ENCODE measurements at regions not wholly inside any gene's neighbourhood (a gene's known extent, or its start where the extent isn't known, plus 50 kb on each side); places are given as distances from the start of the nearest gene placed in this dataset.

DNA sequence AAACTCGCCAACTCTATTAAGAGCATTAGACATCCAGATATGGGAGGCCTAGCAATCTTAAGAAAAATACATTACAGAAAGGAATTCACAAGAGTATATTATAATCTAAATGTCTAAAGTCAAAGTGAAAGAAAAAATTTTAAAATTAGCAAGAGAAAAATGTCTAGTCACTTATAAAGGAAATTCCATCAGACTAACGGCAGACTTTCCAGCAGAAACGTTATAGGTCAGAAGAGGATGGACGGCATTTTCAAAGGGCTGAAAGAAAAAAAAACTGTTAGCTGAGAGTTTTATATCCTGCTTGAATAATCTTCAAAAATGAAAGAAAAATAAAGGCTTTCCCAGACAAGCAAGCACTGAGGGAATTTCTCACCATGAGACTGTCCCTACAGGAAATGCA is 269.0 kb downstream of the HDGFL1 start:
- no peak for TF ChIP-seq POLR2AphosphoS5 (IDR thresholded peaks at IDR 0.05)
- TF ChIP-seq, protein P1, sequence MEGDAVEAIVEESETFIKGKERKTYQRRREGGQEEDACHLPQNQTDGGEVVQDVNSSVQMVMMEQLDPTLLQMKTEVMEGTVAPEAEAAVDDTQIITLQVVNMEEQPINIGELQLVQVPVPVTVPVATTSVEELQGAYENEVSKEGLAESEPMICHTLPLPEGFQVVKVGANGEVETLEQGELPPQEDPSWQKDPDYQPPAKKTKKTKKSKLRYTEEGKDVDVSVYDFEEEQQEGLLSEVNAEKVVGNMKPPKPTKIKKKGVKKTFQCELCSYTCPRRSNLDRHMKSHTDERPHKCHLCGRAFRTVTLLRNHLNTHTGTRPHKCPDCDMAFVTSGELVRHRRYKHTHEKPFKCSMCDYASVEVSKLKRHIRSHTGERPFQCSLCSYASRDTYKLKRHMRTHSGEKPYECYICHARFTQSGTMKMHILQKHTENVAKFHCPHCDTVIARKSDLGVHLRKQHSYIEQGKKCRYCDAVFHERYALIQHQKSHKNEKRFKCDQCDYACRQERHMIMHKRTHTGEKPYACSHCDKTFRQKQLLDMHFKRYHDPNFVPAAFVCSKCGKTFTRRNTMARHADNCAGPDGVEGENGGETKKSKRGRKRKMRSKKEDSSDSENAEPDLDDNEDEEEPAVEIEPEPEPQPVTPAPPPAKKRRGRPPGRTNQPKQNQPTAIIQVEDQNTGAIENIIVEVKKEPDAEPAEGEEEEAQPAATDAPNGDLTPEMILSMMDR (IDR thresholded peaks at IDR 0.05) = no peak
- TF ChIP-seq EP300 (IDR thresholded peaks at IDR 0.05) = no peak
- TF ChIP-seq POLR2A (IDR thresholded peaks at IDR 0.05) = no peak
- H3K4me1 ChIP-seq = no peaks in the 10 kb centered on the region
- H3K27ac ChIP-seq = no peak overlapping the region
- H3K4me3 ChIP-seq = no peak overlapping the region
- H3K36me3 ChIP-seq = no peaks in the 10 kb centered on the region
- 91 to 95% methylated on average over 4 of the region's 4 CpGs for WGBS, 2 donors
- no peak for DNase-seq
- H3K27me3 ChIP-seq = no peaks in the 10 kb centered on the region
- peaks cover 0 to 4% (median 0%) of the 10 kb centered on the region in 4 donors for H3K9me3 ChIP-seq
- intact Hi-C loops (cut with DNase I) = no loop called here

DNA sequence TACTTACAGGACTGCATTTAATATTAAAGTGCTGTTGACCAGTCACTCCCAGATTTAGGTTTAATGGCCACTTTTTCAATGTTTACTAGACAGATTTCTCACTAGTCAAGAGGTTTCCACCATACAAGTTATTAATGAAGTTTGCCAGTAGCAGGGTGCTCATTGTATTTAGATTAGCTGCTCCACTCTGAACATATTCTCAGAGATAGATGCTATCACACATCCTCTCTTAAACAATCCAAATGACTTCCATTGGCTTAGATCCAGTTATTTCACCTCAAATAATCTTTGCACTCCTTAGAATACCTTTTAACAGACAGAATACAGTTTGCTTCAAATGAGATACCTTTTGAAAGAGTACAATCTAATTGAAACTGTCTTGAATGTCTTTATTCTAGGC is 276.1 kb downstream of the HDGFL1 start:
- intact Hi-C loops (cut with DNase I) = no loop called here
- no peaks in the 10 kb centered on the region for H3K36me3 ChIP-seq
- no peak overlapping the region for H3K4me3 ChIP-seq
- TF ChIP-seq, protein P1 (IDR thresholded peaks at IDR 0.05) = no peak
- TF ChIP-seq POLR2AphosphoS5 (IDR thresholded peaks at IDR 0.05) = no peak
- no peak for TF ChIP-seq POLR2A (IDR thresholded peaks at IDR 0.05)
- no peak for TF ChIP-seq EP300 (IDR thresholded peaks at IDR 0.05)
- H3K27ac ChIP-seq = no peak overlapping the region
- no peaks in the 10 kb centered on the region for H3K9me3 ChIP-seq
- DNase-seq = no peak
- H3K27me3 ChIP-seq = no peaks in the 10 kb centered on the region
- H3K4me1 ChIP-seq = no peaks in the 10 kb centered on the region

DNA sequence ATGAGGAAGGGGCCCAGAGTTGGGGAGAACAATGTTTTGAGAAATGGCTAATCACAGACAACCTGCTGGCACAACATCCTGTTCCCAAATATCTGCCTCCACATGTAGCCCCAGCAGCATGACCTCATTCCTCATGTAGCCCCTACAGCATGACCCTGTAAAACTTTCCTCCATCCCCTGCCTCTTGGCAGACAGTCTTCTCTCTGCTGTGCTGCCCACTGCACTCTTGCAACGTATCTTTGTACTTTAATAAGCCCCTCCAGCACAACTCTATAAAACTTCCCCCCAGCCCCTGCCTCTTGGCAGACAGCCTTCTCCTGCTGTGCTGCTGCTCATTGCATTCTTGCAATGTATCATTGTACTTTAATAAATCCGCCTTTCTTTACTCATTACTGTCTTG is 278.8 kb downstream of the HDGFL1 start:
- Histone ChIP-seq H3K27me3 (no peaks in the 10 kb centered on the region), H3K9me3 (no peaks in the 10 kb centered on the region), H3K4me3 (no peak overlapping the region), H3K4me1 (no peaks in the 10 kb centered on the region), H3K27ac (no peak overlapping the region), H3K36me3 (no peaks in the 10 kb centered on the region)
- intact Hi-C loops (cut with DNase I) = no loop called here
- no peak for DNase-seq
- 62 to 75% methylated on average over 2 of the region's 2 CpGs for WGBS, 2 donors
- TF ChIP-seq, protein P1 (IDR thresholded peaks at IDR 0.05) = no peak
- TF ChIP-seq POLR2AphosphoS5 (IDR thresholded peaks at IDR 0.05) (no peak), POLR2A (IDR thresholded peaks at IDR 0.05) (no peak), EP300 (IDR thresholded peaks at IDR 0.05) (no peak)

DNA sequence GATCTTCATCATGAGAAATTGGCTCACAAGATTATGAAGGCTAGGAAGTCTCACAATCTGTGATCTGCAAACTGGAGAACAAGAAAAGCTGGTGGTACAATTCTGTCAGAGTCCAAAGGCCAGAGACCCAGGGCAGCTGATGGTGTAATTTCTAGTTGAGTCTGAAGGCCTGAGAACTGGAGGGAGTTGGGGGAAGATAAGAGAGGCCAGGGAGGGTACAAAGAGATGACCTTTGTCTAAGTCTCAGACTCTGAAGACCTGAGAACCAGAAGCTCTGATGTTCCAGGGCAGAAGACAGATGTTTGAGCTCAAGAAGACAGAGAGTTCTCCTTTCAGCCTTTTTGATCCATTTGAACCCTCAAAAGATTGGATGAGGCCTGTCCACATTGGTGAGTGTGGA is 280.6 kb downstream of the HDGFL1 start:
- Histone ChIP-seq H3K4me1 (no peaks in the 10 kb centered on the region), H3K36me3 (no peaks in the 10 kb centered on the region), H3K9me3 (no peaks in the 10 kb centered on the region), H3K27me3 (no peaks in the 10 kb centered on the region), H3K4me3 (no peak overlapping the region), H3K27ac (no peak overlapping the region)
- intact Hi-C loops (cut with DNase I) = no loop called here
- no peak for TF ChIP-seq EP300 (IDR thresholded peaks at IDR 0.05)
- TF ChIP-seq POLR2AphosphoS5 (IDR thresholded peaks at IDR 0.05) = no peak
- TF ChIP-seq POLR2A (IDR thresholded peaks at IDR 0.05) = no peak
- TF ChIP-seq, protein P1 (IDR thresholded peaks at IDR 0.05) = no peak
- no peak for DNase-seq

DNA sequence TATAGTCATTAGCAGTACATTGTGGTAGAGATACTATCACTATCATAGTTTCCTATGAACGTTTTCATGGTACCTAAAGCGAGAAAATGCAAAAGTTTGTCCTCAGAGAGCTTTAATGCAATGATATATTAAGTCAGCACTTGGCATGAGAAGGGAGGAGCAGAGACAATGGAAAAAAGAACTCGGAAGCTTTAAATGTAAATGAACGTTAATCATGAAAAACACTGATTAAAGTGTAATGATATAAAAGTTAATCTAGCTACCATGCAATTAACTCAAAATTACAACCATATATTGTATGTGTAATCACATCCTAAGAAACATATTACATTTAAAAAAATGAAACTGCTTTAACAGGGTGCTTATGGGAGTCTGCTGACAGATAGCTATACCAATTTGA is 282.7 kb downstream of the HDGFL1 start:
- H3K4me3 ChIP-seq = no peak overlapping the region
- intact Hi-C loops (cut with DNase I) = no loop called here
- H3K36me3 ChIP-seq = no peaks in the 10 kb centered on the region
- DNase-seq = no peak
- H3K27me3 ChIP-seq = no peaks in the 10 kb centered on the region
- TF ChIP-seq EP300 (IDR thresholded peaks at IDR 0.05) (no peak), POLR2A (IDR thresholded peaks at IDR 0.05) (no peak), POLR2AphosphoS5 (IDR thresholded peaks at IDR 0.05) (no peak)
- TF ChIP-seq, protein P1 (IDR thresholded peaks at IDR 0.05) = no peak
- H3K9me3 ChIP-seq = no peaks in the 10 kb centered on the region
- 73 to 81% methylated on average over 4 of the region's 4 CpGs for WGBS, 2 donors
- H3K27ac ChIP-seq = no peak overlapping the region
- no peaks in the 10 kb centered on the region for H3K4me1 ChIP-seq

Data from sigmoid colon (tissue), 6 donors.